ENCODE measurements at regions not wholly inside any gene's neighbourhood (a gene's known extent, or its start where the extent isn't known, plus 50 kb on each side); places are given as distances from the start of the nearest gene placed in this dataset.

DNA sequence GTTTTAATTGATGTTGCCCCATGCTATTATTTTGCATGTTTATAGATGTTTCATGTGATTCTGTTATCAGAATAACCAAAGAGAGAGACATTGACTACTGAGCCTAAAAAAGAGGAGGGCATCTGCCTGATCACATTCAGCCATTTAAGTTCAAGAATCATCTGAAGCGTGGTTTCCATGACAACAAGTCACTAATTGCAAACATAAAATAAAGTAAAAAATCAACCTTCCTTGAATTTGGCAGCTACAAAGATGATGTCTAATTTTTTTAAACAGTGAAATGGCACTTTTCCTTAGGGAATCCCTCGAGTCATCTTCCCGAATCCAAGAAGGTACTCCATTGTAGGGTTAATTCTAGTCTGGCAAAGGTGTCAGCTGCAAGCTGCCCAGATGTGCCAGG lies 884.2 kb downstream of the DIAPH3 start:
- no peak for TF ChIP-seq YY1 (IDR thresholded peaks at IDR 0.05; ENCODE audit: insufficient read depth, insufficient read length)
- no peak for TF ChIP-seq SUZ12 (IDR thresholded peaks at IDR 0.05; ENCODE audit: extremely low read depth, insufficient read depth, insufficient read length)
- TF ChIP-seq ZNF274 (IDR thresholded peaks at IDR 0.05; ENCODE audit: low read depth, low read length): no peak

Data from NT2/D1 (cell line).